Right forelimb (tissue), 1 donor: ENCODE measurements at regions not wholly inside any gene's neighbourhood (a gene's known extent, or its start where the extent isn't known, plus 50 kb on each side); places are given as distances from the start of the nearest gene placed in this dataset.

Experiments used
- DNase-seq: peaks from one replicate; pipeline ENCODE4 v3.0.0-alpha.2; 2018

DNA sequence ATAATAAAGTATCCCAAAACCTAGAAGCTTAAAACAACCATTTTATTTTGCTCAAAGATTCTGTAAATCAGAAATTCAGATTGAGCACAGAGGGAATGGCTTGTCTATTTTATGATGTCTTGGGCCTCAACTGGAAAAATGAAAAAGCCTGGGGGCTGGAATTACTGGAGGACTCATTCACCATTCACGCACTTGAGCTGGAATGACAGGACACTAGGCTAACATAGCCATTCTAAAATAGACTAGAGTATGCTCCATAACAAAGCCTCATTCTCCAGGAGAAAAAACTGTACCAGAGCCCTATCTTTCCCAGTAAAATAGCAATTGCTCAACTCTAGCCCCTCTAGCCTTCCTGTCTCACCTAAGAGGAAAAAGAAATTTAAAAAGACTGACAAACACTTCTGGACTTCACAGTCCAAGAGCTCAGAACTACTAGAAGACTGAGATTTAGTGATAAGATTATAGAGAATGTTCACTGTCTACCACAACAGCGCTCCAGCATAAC lies 145.4 kb upstream of the BTBD3 start:
- no peak for DNase-seq

- DNase-seq, result no peak
Measured at GRCh38 chr20:11776687-11777086, 141.0 kb upstream of the BTBD3 start.

DNA sequence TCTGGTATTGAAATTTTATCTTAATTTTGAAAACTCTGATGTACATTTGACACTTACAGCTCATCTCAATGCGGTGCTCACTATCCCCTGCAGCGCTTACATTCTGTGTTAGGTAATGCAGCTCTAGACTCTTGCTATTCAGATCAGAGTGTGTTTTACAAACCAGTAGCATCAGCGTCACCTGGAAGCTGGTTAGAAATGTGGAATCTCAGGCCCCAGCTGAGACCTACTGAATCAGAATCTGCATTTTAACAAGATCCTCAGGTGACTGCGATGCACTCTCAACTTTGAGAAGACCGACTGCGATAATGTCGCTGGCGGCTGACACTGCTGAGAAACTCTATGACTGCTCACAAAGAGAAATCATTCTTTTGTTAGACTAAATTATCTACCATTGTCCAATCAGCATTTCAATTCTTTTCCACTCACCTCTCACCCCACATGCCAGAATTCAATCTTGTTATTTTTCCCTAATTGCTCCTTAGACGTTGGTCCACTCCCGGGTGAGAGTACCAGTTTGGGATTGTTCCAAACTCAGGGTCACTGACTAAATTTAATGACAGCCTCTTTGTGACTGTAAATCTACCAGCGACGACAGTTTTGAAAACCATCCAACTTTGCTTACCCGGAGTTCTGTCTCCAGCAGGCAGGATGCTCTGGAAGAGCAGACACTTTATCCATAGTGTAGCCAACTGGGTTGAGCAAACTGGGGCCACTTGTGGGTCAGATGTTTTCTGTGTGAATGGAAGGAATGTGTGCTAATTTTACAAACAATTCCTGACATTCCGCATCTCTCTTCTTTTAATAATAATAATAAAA lies 140.1 kb upstream of the BTBD3 start:
- DNase-seq, result no peak

GRCh38 chr20:11778206-11778570 lies 139.5 kb upstream of the BTBD3 start:
- no peak for DNase-seq

- DNase-seq, result no peak
Measured at GRCh38 chr20:11780765-11781369, 136.8 kb upstream of the BTBD3 start.

- DNase-seq, result no peak
Measured at GRCh38 chr20:11783102-11783850, 134.4 kb upstream of the BTBD3 start.

GRCh38 chr20:11785885-11786507 lies 131.7 kb upstream of the BTBD3 start:
- DNase-seq, result no peak

- DNase-seq, result no peak
Measured at GRCh38 chr20:11790046-11790445, 127.6 kb upstream of the BTBD3 start.

DNA sequence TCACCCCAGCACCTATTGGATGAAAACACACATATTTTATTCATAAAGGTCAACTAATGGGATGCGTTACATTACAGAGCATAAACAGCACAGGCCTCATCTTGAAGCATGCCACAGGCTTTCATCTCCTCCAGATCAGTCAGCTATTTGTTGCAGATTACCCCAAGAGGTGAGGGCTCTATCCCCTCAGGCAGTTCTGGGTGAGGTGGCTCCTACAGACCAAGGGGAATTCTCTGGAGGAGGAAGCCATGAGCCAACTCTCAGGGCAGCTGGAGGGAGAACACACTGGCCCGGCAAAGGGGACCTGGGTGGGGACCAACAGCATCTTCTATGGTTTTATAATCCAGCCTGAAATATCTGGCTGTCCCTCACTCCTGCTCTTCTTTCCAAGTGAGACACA lies 126.4 kb upstream of the BTBD3 start:
- DNase-seq, result no peak

GRCh38 chr20:11791835-11792567 lies 125.7 kb upstream of the BTBD3 start:
- DNase-seq, result no peak

- DNase-seq, result no peak
Measured at GRCh38 chr20:11792568-11792953, 125.1 kb upstream of the BTBD3 start.

- no peak for DNase-seq
Measured at GRCh38 chr20:11794525-11794924, 123.2 kb upstream of the BTBD3 start.

- no peak for DNase-seq
Measured at GRCh38 chr20:11795071-11795615, 122.5 kb upstream of the BTBD3 start.

DNA sequence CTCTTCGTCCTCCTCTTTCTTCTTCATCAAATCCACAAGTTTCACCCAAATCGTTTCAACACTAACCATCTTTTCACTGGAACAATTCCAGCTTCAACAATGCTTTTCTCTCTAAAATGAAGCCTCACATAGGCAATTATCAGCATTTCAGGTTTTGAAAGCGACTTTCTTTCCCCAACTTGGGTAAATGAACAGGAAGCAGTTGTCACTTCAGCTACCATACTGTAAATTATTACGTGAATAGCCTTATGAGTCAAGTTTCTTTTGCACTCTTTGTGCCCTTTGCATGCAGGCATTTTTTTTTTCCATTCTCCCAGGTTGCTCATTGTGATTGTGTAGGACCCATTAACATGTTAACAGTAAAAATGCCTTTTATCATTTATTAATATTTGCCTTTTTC lies 121.7 kb upstream of the BTBD3 start:
- no peak for DNase-seq

GRCh38 chr20:11797156-11797555 lies 120.5 kb upstream of the BTBD3 start:
- DNase-seq, result no peak

DNA sequence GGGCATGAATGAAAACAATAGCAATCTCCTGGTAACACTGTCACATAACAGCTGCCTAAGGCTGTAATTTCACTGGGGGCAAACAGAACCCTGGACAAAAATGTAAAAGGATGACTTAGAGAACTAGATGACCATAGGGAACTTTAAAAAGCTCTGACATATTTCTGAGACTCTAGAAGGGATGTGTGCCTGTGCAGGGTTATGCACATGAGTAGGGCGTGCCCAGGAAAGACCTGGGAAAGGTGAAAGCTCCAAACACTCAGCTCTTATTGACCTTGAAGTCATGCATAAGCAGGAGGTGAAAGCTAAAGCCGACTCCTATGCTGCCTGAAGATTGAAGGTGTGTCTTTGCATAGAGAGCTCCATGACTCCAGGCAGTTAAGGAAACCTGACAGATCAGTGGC lies 118.4 kb upstream of the BTBD3 start:
- DNase-seq, result no peak

- no peak for DNase-seq
Measured at GRCh38 chr20:11807054-11808048, 110.3 kb upstream of the BTBD3 start.

DNA sequence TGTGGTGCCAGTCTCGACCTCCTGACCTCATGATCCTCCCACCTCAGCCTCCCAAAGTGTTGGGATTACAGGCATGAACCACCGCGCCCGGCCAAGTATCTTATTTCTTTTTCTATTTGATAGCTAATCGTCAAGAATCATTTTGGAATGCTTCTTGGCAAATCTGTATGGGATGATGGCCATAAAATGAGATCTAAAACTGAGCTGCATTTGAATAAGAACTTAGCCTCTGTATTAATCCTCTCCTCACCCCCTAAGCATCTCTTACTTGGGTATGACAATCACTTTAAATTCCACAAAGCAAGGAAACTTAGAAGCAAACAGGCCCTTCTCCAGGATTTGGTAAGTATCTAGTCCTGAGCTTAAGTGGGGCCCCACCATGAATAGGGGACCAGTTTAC lies 108.9 kb upstream of the BTBD3 start:
- no peak for DNase-seq

DNA sequence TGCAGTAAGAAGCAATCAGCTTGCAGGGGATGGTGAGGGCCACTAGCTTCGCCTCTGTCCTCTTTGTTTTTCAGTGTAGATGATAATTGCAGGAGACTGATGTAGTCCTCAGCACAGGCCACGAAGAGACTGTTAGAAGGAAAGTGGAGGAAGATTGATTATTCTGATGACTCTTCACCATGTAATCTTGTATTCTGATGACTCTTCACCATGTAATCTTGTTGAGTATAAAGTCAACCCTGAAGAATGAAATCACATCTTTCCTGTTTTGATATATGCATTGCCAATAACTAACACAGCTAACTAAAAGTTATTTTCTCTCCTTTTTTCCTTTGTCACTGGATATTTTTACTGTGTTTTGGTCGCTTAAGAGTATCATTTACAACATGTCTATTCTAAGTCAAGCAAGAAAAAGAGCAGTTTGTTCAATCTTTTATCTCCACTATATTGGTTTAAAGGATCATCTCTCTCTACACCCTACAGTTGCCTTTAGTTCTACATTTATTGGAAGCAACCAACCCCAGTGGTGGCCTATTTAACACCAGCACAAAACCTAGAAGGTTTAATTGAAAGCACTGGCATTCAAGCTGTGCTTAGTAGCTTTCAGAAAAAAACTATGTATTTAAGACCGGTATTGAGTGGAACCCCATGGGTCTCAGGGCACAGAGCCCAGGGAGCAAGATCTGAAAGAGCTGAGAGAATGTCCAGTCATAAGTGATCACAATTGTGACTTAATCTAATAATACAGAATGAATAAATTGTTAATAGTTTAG lies 107.2 kb upstream of the BTBD3 start:
- no peak for DNase-seq
